ENCODE measurements at regions not wholly inside any gene's neighbourhood (a gene's known extent, or its start where the extent isn't known, plus 50 kb on each side); places are given as distances from the start of the nearest gene placed in this dataset.
"Not testable (repeated sequence)": the region's sequence is repeated elsewhere in the genome, so short reads cannot be mapped to it uniquely, and the experiment has no call there.

- no peak for TF ChIP-seq CTCF (IDR thresholded peaks at IDR 0.05; ENCODE audit: unreplicated experiment)
- no peak for DNase-seq (ENCODE audit: low spot score, unreplicated experiment)
- H3K4me1 Mint-ChIP-seq (ENCODE audit: low read depth) = no peaks in the 10 kb centered on the region
- no peaks in the 10 kb centered on the region for H3K9me3 Mint-ChIP-seq (ENCODE audit: low read depth)
- H3K27me3 Mint-ChIP-seq = no peaks in the 10 kb centered on the region
- H3K36me3 Mint-ChIP-seq (ENCODE audit: insufficient read depth) = no peaks in the 10 kb centered on the region
- H3K27ac Mint-ChIP-seq = no peak overlapping the region
- no peak overlapping the region for H3K4me3 Mint-ChIP-seq (ENCODE audit: low read depth)
Measured at GRCh38 chr11:121914508-121915059, 201.4 kb downstream of the BLID start.

DNA sequence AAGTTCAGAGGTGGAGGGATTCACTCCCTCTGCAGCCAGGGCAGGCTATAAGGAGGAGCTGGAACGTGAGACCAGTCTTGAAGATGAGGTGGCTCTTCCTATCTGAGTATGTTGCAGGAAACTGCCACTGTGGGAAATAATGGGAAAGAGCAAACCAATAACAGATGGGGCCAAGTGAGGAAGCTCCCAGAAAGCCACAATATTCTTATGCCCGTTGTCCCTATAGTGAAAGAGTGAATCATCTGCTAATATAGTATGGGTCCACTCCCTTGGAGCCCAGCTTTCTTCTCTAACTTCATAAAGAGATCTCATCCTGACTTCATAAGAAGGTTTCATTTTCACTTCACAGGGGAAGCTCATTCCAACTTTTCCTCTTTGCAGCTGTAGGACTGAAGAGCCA, 206.4 kb downstream of the BLID start:
- no peak for DNase-seq (ENCODE audit: low spot score, unreplicated experiment)
- Mint-ChIP-seq H3K4me1 (ENCODE audit: low read depth) (no peaks in the 10 kb centered on the region), H3K27ac (no peak overlapping the region), H3K36me3 (ENCODE audit: insufficient read depth) (no peaks in the 10 kb centered on the region), H3K9me3 (ENCODE audit: low read depth) (peaks cover 3% of the 10 kb centered on the region), H3K4me3 (ENCODE audit: low read depth) (no peak overlapping the region), H3K27me3 (peaks cover 7% of the 10 kb centered on the region)
- no peak for TF ChIP-seq CTCF (IDR thresholded peaks at IDR 0.05; ENCODE audit: unreplicated experiment)

GRCh38 chr11:121907379-121907778, 208.6 kb downstream of the BLID start:
- no peaks in the 10 kb centered on the region for H3K36me3 Mint-ChIP-seq (ENCODE audit: insufficient read depth)
- DNase-seq (ENCODE audit: low spot score, unreplicated experiment) = no peak
- no peaks in the 10 kb centered on the region for H3K4me1 Mint-ChIP-seq (ENCODE audit: low read depth)
- H3K27me3 Mint-ChIP-seq = peaks cover 7% of the 10 kb centered on the region
- no peak for TF ChIP-seq CTCF (IDR thresholded peaks at IDR 0.05; ENCODE audit: unreplicated experiment)
- H3K27ac Mint-ChIP-seq = no peak overlapping the region
- H3K9me3 Mint-ChIP-seq (ENCODE audit: low read depth) = peaks cover 3% of the 10 kb centered on the region
- H3K4me3 Mint-ChIP-seq (ENCODE audit: low read depth) = no peak overlapping the region

DNA sequence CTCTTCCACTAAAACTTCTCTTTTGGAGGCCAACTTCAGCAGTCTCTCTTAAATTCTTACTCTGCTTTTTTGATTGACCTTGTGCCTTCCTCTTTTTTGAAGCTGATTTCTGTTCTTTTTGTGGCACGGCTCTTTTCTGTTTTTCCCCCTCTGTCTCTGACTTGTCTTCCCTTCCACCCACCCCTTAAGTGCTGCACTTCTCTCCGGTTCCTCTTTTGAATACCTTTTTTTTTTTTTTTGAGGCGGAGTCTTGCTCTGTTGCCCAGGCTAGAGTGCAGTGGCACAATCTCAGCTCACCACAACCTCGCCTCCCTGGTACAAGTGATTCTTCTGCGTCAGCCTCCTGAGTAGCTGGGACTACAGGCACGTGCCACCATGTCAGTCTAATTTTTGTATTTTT, 211.9 kb downstream of the BLID start:
- Mint-ChIP-seq H3K9me3 (ENCODE audit: low read depth) (peaks cover 3% of the 10 kb centered on the region), H3K27me3 (peaks cover 7% of the 10 kb centered on the region), H3K27ac (no peak overlapping the region), H3K36me3 (ENCODE audit: insufficient read depth) (no peaks in the 10 kb centered on the region), H3K4me1 (ENCODE audit: low read depth) (no peaks in the 10 kb centered on the region), H3K4me3 (ENCODE audit: low read depth) (no peak overlapping the region)
- no peak for TF ChIP-seq CTCF (IDR thresholded peaks at IDR 0.05; ENCODE audit: unreplicated experiment)
- no peak for DNase-seq (ENCODE audit: low spot score, unreplicated experiment)

- no peak for TF ChIP-seq CTCF (IDR thresholded peaks at IDR 0.05; ENCODE audit: unreplicated experiment)
- H3K9me3 Mint-ChIP-seq (ENCODE audit: low read depth) = peaks cover 3% of the 10 kb centered on the region
- no peaks in the 10 kb centered on the region for H3K27me3 Mint-ChIP-seq
- H3K4me1 Mint-ChIP-seq (ENCODE audit: low read depth) = no peaks in the 10 kb centered on the region
- H3K4me3 Mint-ChIP-seq (ENCODE audit: low read depth) = no peak overlapping the region
- H3K27ac Mint-ChIP-seq = no peak overlapping the region
- no peaks in the 10 kb centered on the region for H3K36me3 Mint-ChIP-seq (ENCODE audit: insufficient read depth)
- DNase-seq (ENCODE audit: low spot score, unreplicated experiment) = no peak
Measured at GRCh38 chr11:121901886-121902285, 214.1 kb downstream of the BLID start.

- not testable (repeated sequence) for H3K36me3 Mint-ChIP-seq (ENCODE audit: insufficient read depth); H3K4me1 Mint-ChIP-seq (ENCODE audit: low read depth); H3K27me3 Mint-ChIP-seq; H3K27ac Mint-ChIP-seq; H3K9me3 Mint-ChIP-seq (ENCODE audit: low read depth); DNase-seq (ENCODE audit: low spot score, unreplicated experiment); H3K4me3 Mint-ChIP-seq (ENCODE audit: low read depth)
Measured at GRCh38 chr11:121901417-121901816, 214.6 kb downstream of the BLID start.

Data from progenitor cell of endocrine pancreas (in vitro differentiated cells).